CD4-positive, alpha-beta T cell treated with Interleukin-12 subunit alpha and Interleukin-12 subunit beta, for 1 hour (primary cell): ENCODE measurements at regions not wholly inside any gene's neighbourhood (a gene's known extent, or its start where the extent isn't known, plus 50 kb on each side); places are given as distances from the start of the nearest gene placed in this dataset.
"Not testable (repeated sequence)": the region's sequence is repeated elsewhere in the genome, so short reads cannot be mapped to it uniquely, and the experiment has no call there.

Source experiments
- DNase-seq: peaks from one replicate; pipeline ENCODE4 v3.0.0-alpha.2; 2020

DNA sequence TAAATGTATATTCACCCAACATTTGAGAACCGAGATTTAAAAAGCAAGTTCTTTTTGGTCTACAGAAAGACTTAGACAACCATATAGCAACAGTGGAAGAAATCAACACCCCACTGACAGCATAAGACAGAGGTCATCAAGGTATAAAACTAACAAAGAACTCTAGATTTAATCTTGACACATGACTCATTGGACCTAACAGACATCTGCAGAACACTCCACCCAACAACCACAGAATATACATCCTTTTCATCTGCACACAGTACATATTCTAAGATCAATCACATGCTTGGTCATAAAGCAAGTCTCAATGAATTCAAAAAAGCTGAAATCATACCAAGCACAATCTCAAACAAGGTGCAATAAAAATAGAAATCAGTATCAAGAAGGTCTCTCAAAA, 65.8 kb downstream of the SPIN4 start:
- no peak for DNase-seq

- DNase-seq = no peak
Measured at GRCh38 chrX:63284659-63285058, 66.5 kb downstream of the SPIN4 start.

- no peak for DNase-seq
Measured at GRCh38 chrX:63283348-63283747, 67.8 kb downstream of the SPIN4 start.

DNA sequence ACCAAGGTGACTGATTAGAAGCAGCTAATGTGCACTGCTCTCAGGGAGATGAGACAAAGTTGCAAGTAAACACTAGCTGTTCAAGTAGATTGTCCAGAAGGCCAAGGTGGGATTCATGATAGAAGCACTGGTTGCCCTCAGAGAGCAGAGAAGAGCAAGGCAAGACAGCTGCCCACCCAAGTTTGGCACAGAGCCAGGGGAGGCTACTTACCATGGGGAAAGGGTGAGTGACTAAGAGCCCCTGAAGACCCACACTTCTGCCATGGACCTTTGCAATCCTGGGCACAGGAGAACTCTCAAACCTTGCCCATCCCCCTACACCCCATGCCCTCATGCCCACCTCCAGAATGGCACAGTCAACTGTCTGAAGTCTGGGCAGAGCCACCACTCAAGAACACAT, 68.3 kb downstream of the SPIN4 start:
- DNase-seq = no peak

DNA sequence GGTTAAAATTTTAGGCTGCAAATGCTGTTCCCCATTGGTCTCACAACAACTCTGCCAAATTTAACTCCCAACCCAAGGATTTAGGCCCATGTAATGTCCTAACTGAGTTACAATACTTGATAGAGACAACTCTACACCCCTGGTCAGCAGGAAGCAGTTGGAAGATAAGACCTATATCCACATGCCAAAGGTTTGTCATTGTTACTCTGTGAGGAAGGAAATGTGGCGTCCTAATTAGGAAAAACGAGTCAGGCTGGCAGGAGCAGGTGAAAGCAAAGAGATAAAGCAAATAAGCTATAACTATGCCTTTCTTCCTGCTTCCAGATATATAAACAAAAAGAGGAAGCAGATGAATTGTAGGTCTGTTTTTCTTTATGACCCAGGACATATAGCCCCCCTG, 69.1 kb downstream of the SPIN4 start:
- DNase-seq = no peak

DNA sequence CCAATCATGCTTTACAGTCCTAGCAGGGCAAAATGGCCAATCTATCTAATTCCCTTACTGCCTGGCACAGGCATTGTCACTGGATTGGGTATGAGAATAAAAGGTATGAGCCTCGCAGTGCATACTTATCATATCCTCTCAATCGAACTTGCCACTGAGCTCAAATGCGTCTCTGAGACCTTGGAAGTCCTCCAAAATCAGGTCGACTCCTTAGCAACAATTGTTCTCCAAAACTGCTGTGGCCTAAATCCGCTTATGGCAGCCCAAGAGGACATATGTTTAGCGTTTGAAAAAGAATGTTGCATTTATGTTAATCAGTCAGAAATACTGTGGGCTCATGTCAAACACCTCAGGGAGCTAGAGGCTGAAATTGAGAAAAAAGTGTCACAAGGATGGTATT, 69.7 kb downstream of the SPIN4 start:
- no peak for DNase-seq

DNA sequence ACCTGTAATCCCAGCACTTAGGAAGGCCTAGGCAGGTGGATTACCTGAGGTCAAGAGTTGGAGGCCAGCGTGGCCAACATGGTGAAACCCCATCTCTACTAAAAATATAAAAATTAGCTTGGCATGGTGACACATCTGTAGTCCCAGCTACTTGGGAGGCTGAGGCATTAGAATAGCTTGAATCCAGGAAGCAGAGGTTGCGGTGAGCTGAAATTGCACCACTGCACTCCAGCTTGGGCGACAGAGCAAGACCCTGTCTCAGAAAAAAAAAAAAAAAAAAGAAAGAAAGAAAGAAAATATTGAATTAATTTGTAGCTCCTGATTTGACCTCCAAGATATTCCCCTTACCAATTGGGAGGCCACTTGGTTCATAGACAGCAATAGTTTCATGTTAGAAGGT, 73.7 kb downstream of the SPIN4 start:
- DNase-seq = not testable (repeated sequence)

DNA sequence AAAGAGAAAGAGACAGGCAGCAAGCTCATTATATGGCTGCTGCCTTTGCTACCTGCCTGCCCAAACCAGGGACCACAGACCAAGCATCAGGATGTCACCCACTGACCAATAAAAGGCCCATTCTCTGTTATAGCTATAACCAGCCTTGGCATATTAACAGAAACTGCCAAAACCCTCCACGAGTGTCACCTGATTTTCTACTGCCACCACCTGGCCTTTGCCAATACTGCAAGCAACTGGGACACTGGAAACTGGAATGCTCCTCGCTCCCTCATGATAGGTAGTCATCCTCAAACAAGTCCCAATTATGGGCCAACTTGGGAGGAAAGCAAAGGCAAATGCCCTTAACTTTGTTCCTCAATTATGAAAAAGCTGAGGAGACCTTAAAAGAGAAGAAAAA, 76.0 kb downstream of the SPIN4 start:
- DNase-seq = peak; percentile 5

- no peak for DNase-seq
Measured at GRCh38 chrX:63270873-63271272, 80.3 kb downstream of the SPIN4 start.

DNA sequence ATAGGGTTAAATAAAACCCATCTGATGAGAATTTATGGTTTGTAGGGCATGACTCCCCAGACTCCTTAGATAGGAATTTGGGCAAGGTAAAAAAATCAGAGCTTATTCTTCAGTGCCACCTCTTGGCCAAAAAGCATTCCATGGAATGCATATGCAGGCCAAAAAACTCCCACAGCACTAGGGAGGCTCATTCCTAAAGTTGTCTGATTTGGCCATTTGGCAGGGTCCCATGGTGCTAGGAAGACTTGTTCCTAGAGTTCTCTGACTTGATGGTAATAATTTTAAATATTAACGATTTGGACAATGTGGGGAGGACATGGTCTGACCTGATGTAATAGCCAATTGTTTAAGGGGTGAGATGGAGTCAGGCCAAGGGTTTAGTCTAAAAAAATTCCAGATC, 93.0 kb downstream of the SPIN4 start:
- no peak for DNase-seq

- peak; percentile 58 for DNase-seq
Measured at GRCh38 chrX:63250253-63250868, 100.8 kb downstream of the SPIN4 start.

DNA sequence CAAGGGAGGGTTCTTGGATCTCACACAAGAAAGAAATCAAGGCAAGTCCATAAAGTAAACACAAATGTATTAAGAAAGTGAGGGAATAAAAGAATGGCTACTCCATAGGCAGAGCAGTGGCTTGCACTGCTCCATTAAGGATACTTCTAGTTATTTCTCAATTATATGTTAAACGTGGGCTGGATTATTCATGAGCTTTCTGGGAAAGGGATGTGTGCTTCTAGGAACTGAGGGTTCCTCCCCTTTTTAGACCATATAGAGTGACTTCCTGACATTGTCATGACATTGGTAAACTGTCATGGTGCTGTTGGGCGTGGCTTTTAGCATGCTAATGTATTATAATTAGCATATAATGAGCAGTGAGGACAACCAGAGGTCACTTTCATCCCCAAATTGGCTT, 108.4 kb downstream of the SPIN4 start:
- not testable (repeated sequence) for DNase-seq

DNA sequence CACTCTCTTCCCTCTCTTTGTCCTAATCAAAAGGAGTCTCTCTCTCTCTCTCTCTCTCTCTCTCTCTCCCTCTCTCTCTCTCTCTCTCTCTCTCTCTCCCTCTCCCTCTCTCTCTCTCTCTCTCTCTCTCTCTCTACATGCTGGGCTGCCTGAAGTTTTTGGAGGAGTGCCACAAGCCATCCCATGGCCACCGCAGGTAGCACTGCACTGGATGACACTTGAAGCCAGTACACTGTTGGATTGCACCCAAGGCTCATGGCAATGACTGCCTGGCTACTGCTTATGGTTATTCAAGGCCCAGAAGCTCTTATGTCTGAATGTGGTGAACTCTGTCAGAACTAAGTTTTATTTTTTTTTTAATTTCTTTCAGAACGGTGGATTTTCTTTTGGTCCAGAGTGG, 115.2 kb downstream of the SPIN4 start:
- DNase-seq = not testable (repeated sequence)

DNA sequence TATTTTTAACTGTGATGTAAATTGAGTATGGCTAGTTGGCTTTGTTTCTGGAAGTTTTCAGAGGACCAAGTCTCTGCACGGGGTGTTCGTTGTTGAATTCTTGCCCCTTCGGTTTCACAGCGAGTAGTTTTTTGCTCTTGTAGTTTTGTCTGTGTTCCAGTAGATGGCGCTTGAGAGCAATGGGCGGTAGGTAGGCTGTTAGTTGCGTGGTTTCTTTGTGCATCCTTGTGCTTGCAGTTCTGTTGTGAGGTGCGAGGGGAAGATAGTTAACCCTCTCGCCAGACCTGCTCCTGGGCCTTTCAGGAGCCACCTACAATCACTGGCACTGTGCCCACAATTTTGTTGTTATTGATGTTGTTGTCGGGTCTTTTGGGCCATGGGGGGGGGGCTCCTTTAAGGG, 118.1 kb downstream of the SPIN4 start:
- not testable (repeated sequence) for DNase-seq

DNA sequence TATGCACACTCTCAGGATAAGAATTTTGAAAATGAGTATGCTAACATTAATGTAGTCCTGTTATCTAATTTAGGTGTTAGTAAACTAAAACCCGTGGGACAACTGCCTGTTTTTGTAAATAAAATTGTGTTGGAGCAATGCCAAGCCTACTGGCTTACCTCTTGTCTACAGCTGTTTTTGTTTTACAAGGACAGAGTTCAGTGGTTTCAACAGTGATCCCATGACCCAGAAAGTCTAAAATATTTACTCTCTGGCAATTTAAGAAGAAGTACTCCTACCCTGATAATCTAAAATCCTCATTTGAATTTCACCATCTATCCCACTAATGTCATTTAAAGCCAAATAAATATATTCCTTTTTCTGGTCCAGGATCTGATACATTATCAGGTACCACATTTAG, 132.9 kb downstream of the SPIN4 start:
- not testable (repeated sequence) for DNase-seq

- DNase-seq = not testable (repeated sequence)
Measured at GRCh38 chrX:63217549-63217948, 133.6 kb downstream of the SPIN4 start.

DNA sequence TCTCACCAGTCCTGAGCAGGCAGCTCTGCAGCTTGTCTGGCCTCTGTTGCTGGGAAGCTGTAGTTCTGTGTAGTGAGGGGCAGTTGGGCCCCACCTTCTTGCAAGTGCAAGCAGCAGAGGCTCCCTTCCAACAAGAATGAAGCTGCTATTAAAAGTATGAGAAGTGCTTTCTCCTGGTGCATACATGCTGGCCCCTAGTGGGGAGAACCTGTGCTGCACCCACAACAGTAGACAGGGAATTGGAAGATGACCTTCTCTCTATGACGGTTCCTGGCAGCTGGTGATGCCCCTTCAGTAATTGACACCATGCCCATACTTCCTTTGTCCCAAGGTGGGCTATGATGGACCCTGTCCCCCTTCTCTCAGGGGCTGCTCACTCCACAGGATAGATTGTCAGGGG, 141.5 kb downstream of the SPIN4 start:
- DNase-seq = not testable (repeated sequence)

DNA sequence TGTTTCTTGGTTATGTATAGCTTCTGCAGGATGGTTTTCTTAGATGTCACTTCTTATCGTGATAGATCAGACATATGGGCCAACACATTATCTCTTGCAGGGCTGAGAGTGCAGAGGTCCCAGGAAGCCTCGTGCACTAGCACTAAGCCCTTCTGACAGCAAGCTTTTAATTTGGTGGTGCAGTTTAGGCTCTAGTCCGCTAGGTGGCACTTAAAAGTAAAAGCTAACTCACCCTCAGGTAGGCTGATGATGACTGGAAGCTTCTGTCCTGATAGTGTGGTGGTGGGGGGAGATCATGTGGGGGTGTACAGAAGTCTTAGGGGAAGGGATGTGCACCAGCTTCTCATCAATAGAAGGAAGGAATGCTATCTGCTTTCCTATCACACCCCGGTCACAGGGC, 142.0 kb downstream of the SPIN4 start:
- DNase-seq = not testable (repeated sequence)

DNA sequence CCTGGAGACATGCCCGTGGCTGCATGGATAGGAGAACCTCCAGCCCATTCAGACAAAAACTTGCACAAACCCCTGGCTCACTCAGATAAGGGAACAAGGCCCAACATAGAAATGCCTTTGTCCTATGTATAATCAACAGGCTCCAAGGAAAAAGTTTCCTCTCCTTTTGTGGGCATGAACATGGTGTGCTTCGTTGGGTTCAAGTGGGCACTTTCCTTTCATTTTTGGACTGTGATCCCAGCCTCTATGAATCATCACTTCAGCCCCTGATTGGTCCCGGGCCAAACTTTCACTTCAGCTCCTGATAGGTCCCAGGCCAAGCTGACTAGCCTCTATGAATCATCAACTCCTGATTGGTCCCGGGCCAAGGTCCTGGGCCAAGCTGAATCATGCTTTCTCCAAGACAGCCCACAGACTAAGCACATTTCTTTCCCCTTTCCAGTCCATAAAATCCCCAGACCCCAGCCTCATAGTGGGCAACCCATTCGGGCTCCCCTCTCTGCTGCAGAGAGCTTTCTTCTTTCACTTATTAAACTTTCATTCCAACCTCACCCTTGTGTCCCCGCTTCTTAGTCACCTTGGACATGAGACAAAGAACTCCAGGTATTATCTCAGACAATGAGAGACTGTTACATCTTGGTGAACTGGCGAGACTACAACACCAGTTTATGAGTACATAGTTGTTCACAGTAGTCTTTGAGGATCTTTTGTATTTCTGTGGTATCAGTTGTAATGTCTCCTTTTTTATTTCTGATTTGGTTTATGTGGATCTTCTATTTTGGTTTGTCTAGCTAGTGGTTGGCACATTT, 146.7 kb downstream of the SPIN4 start:
- not testable (repeated sequence) for DNase-seq

DNA sequence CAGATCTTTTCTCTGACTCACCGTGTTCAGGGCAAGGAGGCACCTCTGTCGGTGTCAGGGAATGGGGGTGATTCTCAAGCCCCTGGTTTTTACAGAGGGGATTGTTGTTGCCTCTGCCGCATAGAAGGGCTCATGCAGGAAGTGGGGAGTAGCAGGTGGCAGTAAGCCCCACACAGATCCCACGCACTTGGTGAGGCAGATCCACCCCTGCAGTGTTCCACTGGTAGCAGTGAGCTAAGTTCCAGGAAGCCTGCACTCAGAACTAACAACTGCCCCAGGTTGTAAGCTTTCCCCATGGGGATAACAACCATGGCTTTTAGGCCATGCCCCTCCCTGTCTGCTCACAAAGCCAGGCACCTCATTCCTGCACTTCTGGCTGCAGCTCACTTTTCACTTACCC, 149.1 kb downstream of the SPIN4 start:
- DNase-seq = not testable (repeated sequence)

GRCh38 chrX:63198693-63199092, 152.4 kb downstream of the SPIN4 start:
- DNase-seq = not testable (repeated sequence)

DNA sequence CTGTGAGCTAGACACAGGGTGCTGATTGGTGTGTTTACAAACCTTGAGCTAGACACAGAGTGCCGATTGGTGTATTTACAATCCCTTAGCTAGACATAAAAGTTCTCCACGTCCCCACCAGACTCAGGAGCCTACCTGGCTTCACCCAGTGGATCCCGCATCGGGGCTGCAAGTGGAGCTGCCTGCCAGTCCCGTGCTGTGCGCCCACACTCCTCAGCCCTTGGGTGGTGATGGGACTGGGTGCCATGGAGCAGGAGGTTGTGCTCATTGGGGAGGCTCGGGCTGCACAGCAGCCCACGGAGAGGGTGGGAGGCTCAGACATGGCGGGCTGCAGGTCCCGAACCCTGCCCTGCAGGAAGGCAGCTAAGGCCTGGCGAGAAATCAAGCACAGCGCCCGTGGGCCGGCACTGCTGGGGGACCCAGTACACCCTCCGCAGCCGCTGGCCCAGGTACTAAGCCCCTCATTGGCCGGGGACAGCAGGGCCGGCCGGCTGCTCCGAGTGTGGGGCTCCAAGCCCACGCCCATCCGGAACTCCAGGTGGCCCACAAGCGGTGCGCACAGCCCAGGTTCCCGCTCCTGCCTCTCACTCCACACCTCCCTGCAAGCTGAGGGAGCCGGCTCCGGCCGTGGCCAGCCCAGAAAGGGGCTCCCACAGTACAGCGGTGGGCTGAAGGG, 158.6 kb downstream of the SPIN4 start:
- DNase-seq = not testable (repeated sequence)

GRCh38 chrX:63186137-63186536, 165.0 kb downstream of the SPIN4 start:
- no peak for DNase-seq

GRCh38 chrX:63179852-63180251, 171.3 kb downstream of the SPIN4 start:
- not testable (repeated sequence) for DNase-seq
